Loucy (cell line): ENCODE measurements at regions not wholly inside any gene's neighbourhood (a gene's known extent, or its start where the extent isn't known, plus 50 kb on each side); places are given as distances from the start of the nearest gene placed in this dataset.

ENCODE experiments used
- H2AFZ ChIP-seq: fragments of 200-600 bp; sonication (generic); 2 replicates; pipeline ENCODE4 v1.6.0; 2016; ENCODE audit warnings: antibody characterized with exemption, mild to moderate bottlenecking, low read length, moderate library complexity
- H3F3A ChIP-seq: fragments of 200-600 bp; 2 replicates; pipeline ENCODE4 v1.6.0; 2016; ENCODE audit warnings: antibody characterized with exemption, low read depth, mild to moderate bottlenecking
- H3K27me3 ChIP-seq: fragments of 200-600 bp; sonication (generic); 2 replicates; pipeline ENCODE4 v1.6.1; 2014; ENCODE audit warnings: low read length, mild to moderate bottlenecking; ENCODE audit not compliant: insufficient read depth, poor library complexity, severe bottlenecking
- H3K36me3 ChIP-seq: fragments of 200-600 bp; sonication (generic); 2 replicates; pipeline ENCODE4 v1.6.1; 2016; ENCODE audit warnings: low read length; ENCODE audit not compliant: insufficient read depth
- H3K4me1 ChIP-seq: fragments of 200-600 bp; sonication (generic); 2 replicates; pipeline ENCODE4 v1.5.1; 2014; ENCODE audit warnings: low read length, mild to moderate bottlenecking; ENCODE audit not compliant: insufficient read depth, poor library complexity, severe bottlenecking
- H3K4me2 ChIP-seq: fragments of 200-600 bp; sonication (generic); 2 replicates; pipeline ENCODE4 v1.6.0; 2014; ENCODE audit warnings: antibody characterized with exemption, low read length, low read depth, mild to moderate bottlenecking; ENCODE audit not compliant: poor library complexity, severe bottlenecking
- H3K4me3 ChIP-seq: fragments of 200-600 bp; sonication (generic); 2 replicates; pipeline ENCODE4 v1.5.1; 2014; ENCODE audit warnings: low read length, mild to moderate bottlenecking, mixed read lengths; ENCODE audit not compliant: poor library complexity, severe bottlenecking
- H3K79me2 ChIP-seq: fragments of 200-600 bp; sonication (generic); 2 replicates; pipeline ENCODE4 v1.6.1; 2014; ENCODE audit warnings: low read length; ENCODE audit not compliant: insufficient read depth
- H3K9ac ChIP-seq: fragments of 200-600 bp; sonication (generic); 2 replicates; pipeline ENCODE4 v1.6.0; 2014; ENCODE audit warnings: mild to moderate bottlenecking, low read depth, low read length, moderate library complexity; ENCODE audit not compliant: poor library complexity, severe bottlenecking
- H3K9me2 ChIP-seq: fragments of 200-600 bp; sonication (generic); replicated peaks from 2 replicates; pipeline ENCODE4 v1.6.1; 2016; ENCODE audit warnings: low read depth, low read length, mixed read lengths
- H3K9me3 ChIP-seq: fragments of 200-600 bp; sonication (generic); 2 replicates; pipeline ENCODE4 v1.6.1; 2014; ENCODE audit warnings: mild to moderate bottlenecking, antibody characterized with exemption, low read length, low read depth; ENCODE audit not compliant: insufficient read depth
- H4K20me1 ChIP-seq: fragments of 200-600 bp; sonication (generic); 2 replicates; pipeline ENCODE4 v1.6.0; 2014; ENCODE audit warnings: antibody characterized with exemption, low read length, mild to moderate bottlenecking; ENCODE audit not compliant: insufficient read depth, poor library complexity, severe bottlenecking
- CTCF ChIP-seq: fragments of 200-600 bp; sonication (generic); conservative IDR thresholded peaks from 2 replicates; pipeline ENCODE4 v1.5.1; 2014; ENCODE audit warnings: mild to moderate bottlenecking, antibody characterized with exemption, low read length
- EZH2phosphoT487 ChIP-seq: fragments of 200-600 bp; IDR thresholded peaks from 2 replicates; pipeline ENCODE4 v1.6.1; 2018; ENCODE audit warnings: antibody characterized with exemption, mild to moderate bottlenecking, moderate library complexity, borderline replicate concordance

- no peaks in the 10 kb centered on the region for H4K20me1 ChIP-seq
- no peaks in the 10 kb centered on the region for H3K27me3 ChIP-seq
- no peaks in the 10 kb centered on the region for H3K36me3 ChIP-seq
- no peak overlapping the region for H3K4me2 ChIP-seq
- no peaks in the 10 kb centered on the region for H3K9me3 ChIP-seq
- TF ChIP-seq EZH2phosphoT487: no peak
- TF ChIP-seq CTCF: no peak
- H3K9ac ChIP-seq: no peak overlapping the region
- no peaks in the 10 kb centered on the region for H3K9me2 ChIP-seq
- H3K4me3 ChIP-seq: no peak overlapping the region
- no peaks in the 10 kb centered on the region for H3K4me1 ChIP-seq
- H3K79me2 ChIP-seq: no peaks in the 10 kb centered on the region
- H3F3A ChIP-seq: no peaks in the 10 kb centered on the region
- no peak overlapping the region for H2AFZ ChIP-seq
Measured at GRCh38 chr2:177036747-177037146, 175.8 kb upstream of the HNRNPA3 start.

DNA sequence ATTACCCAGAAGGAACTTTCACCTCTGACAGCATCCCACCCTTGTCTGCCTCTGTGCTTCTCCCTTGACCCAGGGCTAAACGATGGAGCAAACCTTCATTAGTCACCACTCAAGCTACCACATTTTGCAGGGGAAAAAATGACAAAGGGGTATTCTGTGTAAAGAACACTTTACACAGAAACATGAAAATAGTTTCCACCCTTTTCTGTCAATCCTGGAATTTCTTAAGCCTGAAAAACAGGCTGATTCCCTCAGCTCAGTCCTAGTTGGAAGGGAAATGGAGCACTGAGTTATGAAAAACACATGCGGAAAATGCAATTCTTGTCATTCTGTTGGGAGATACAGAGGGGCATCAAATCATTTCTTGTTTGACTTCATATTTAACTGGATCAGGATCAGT lies 175.0 kb upstream of the HNRNPA3 start:
- H3F3A ChIP-seq: no peaks in the 10 kb centered on the region
- TF ChIP-seq CTCF (no peak), EZH2phosphoT487 (no peak)
- no peaks in the 10 kb centered on the region for H3K79me2 ChIP-seq
- H3K27me3 ChIP-seq: no peaks in the 10 kb centered on the region
- H3K4me3 ChIP-seq: no peak overlapping the region
- no peak overlapping the region for H3K9ac ChIP-seq
- H3K4me2 ChIP-seq: no peak overlapping the region
- no peak overlapping the region for H2AFZ ChIP-seq
- no peaks in the 10 kb centered on the region for H3K9me2 ChIP-seq
- H3K36me3 ChIP-seq: no peaks in the 10 kb centered on the region
- no peaks in the 10 kb centered on the region for H3K9me3 ChIP-seq
- no peaks in the 10 kb centered on the region for H3K4me1 ChIP-seq
- no peaks in the 10 kb centered on the region for H4K20me1 ChIP-seq

- Histone ChIP-seq H4K20me1 (no peaks in the 10 kb centered on the region), H3K9me3 (no peaks in the 10 kb centered on the region), H3K27me3 (no peaks in the 10 kb centered on the region), H2AFZ (no peak overlapping the region), H3K79me2 (no peaks in the 10 kb centered on the region), H3F3A (no peaks in the 10 kb centered on the region), H3K4me1 (no peaks in the 10 kb centered on the region), H3K4me3 (no peak overlapping the region), H3K9me2 (no peaks in the 10 kb centered on the region), H3K9ac (no peak overlapping the region), H3K4me2 (no peak overlapping the region), H3K36me3 (no peaks in the 10 kb centered on the region)
- TF ChIP-seq EZH2phosphoT487: no peak
- TF ChIP-seq CTCF: no peak
Measured at GRCh38 chr2:177038787-177039484, 173.7 kb upstream of the HNRNPA3 start.
